ENCODE measurements at regions not wholly inside any gene's neighbourhood (a gene's known extent, or its start where the extent isn't known, plus 50 kb on each side); places are given as distances from the start of the nearest gene placed in this dataset.

GRCh38 chr10:8273749-8274148, 219.3 kb downstream of the GATA3 start:
- TF ChIP-seq NR3C1 (IDR thresholded peaks at IDR 0.05) (no peak), RAD21 (conservative IDR thresholded peaks at IDR 0.05 in 1 of 2, IDR thresholded peaks at IDR 0.05 in 1 of 2) (no peak), CTCF (IDR thresholded peaks at IDR 0.05) (no peak), REST (IDR thresholded peaks at IDR 0.05) (no peak), USF2 (IDR thresholded peaks at IDR 0.05) (no peak), RFX5 (IDR thresholded peaks at IDR 0.05) (no peak), ZFP36 (IDR thresholded peaks at IDR 0.05; ENCODE audit: borderline replicate concordance, partially characterized antibody) (no peak), RCOR1 (IDR thresholded peaks at IDR 0.05; ENCODE audit: low read depth, low read length) (no peak), ESRRA (IDR thresholded peaks at IDR 0.05; ENCODE audit: borderline replicate concordance, low read length) (no peak), MAZ (IDR thresholded peaks at IDR 0.05; ENCODE audit: borderline replicate concordance, low read depth, low read length) (no peak)
